Pancreas (tissue), 10 donors: ENCODE measurements at regions not wholly inside any gene's neighbourhood (a gene's known extent, or its start where the extent isn't known, plus 50 kb on each side); places are given as distances from the start of the nearest gene placed in this dataset.

Source experiments
- ATAC-seq, 4 donors: fragments of 200-7000 bp; cut with Tn5 transposase; one replicate each; pipeline versions ENCODE4 v1.8.0 to v1.9.1; 2020; ENCODE audit warnings: mild to moderate bottlenecking in 4 of 4, moderate library complexity in 4 of 4
- DNase-seq, 6 donors: peaks; one replicate each; pipeline ENCODE4 v3.0.0-alpha.2; 2020
- FAIRE-seq: peaks from 2 replicates; lab custom pipeline; 2012; peaks lifted over from hg19 to GRCh38; lab: Jason Lieb, UNC
- H3K27ac ChIP-seq, 4 donors: fragments of 200-600 bp; sonication (generic); 1 replicate in 3 of 4; 2 replicates in 1 of 4; pipeline versions ENCODE4 v1.5.0 to v1.8.0; 2020
- H3K27me3 ChIP-seq, 4 donors: fragments of 200-600 bp; one replicate each; pipeline ENCODE4 v1.8.0; 2021
- H3K36me3 ChIP-seq, 3 donors: fragments of 200-600 bp; sonication (generic) in 1 of 3; one replicate each; pipeline versions ENCODE4 v1.5.0 to v1.8.0; 2020 to 2021
- H3K4me1 ChIP-seq, 3 donors: fragments of 200-600 bp; one replicate each; pipeline ENCODE4 v1.8.0; 2021
- H3K4me3 ChIP-seq, 4 donors: fragments of 200-600 bp; sonication (generic) in 2 of 4; one replicate each; pipeline versions ENCODE4 v1.5.0 to v1.8.0; 2020 to 2021
- H3K9me3 ChIP-seq, 4 donors: fragments of 200-600 bp; one replicate each; pipeline ENCODE4 v1.8.0; 2021
- WGBS, 2 donors: extraction: QIAGEN DNeasy Blood & Tissue Kit; methylation state at CpG; one replicate each; pipeline ENCODE4 v1.1.7; 2013; 5-methylcytosine and 5-hydroxymethylcytosine counted together
- intact Hi-C, 3 donors: fragments of 100-400 bp; cut with DNase I; formaldehyde crosslinking; loops; one replicate each; pipeline versions ENCODE4 v1.11.1 to v1.14.2; 2022
- TF ChIP-seq, protein P1 (sequence below), 4 donors: fragments of 200-600 bp; sonication (generic) in 3 of 4; IDR thresholded peaks; one replicate each; pipeline versions ENCODE4 v1.5.0 to v1.8.0; 2021; ENCODE audit warnings: antibody characterized with exemption in 4 of 4
- donor health status: healthy with polysubstance abuse.
- donor health status: DM: no; HTN: no; CAD: no; lungs with moderate emphysema.
- donor health status: DM: no; HTN: no; CAD: no.
- donor health status: control.
- donor health status: control.
- donor health status: Bipolar disorder and iron deficiency.
- donor health status: DM: yes; HTN: yes; CAD: no.
- donor health status: DM: no; HTN: no; CAD: no.
- donor health status: DM: no; HTN: no; CAD: no.
- donor health status: DM: yes; HTN: yes; CAD: no.

DNA sequence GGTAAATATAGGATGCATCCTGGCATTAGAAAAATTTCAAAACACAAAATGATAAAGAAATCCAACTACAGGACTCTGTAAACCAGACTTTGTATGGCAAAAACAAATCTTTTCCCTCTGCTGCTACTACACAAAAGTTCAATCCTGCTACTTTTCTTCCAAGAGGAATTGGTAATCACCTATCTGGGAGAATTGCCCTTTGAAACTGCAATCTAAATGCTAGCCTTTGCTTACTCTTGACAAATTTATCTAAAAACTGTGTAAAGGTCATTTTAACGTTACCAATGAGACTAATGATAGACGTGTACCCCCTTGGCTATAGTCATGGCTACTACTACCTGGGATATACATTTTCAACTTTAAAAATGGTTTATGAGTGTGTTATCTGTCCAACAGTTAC is 837.9 kb upstream of the CXADR start:
- ATAC-seq (no peak), DNase-seq (no peak), FAIRE-seq (no peak)
- Histone ChIP-seq H3K36me3 (no peaks in the 10 kb centered on the region), H3K4me1 (no peaks in the 10 kb centered on the region), H3K27me3 (no peaks in the 10 kb centered on the region), H3K9me3 (no peaks in the 10 kb centered on the region), H3K4me3 (no peak overlapping the region), H3K27ac (no peak overlapping the region)
- intact Hi-C loops = no loop called here
- TF ChIP-seq, protein P1, sequence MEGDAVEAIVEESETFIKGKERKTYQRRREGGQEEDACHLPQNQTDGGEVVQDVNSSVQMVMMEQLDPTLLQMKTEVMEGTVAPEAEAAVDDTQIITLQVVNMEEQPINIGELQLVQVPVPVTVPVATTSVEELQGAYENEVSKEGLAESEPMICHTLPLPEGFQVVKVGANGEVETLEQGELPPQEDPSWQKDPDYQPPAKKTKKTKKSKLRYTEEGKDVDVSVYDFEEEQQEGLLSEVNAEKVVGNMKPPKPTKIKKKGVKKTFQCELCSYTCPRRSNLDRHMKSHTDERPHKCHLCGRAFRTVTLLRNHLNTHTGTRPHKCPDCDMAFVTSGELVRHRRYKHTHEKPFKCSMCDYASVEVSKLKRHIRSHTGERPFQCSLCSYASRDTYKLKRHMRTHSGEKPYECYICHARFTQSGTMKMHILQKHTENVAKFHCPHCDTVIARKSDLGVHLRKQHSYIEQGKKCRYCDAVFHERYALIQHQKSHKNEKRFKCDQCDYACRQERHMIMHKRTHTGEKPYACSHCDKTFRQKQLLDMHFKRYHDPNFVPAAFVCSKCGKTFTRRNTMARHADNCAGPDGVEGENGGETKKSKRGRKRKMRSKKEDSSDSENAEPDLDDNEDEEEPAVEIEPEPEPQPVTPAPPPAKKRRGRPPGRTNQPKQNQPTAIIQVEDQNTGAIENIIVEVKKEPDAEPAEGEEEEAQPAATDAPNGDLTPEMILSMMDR (IDR thresholded peaks at IDR 0.05) = no peak
- 24 to 41% methylated on average over 2 of the region's 2 CpGs for WGBS, 2 donors

DNA sequence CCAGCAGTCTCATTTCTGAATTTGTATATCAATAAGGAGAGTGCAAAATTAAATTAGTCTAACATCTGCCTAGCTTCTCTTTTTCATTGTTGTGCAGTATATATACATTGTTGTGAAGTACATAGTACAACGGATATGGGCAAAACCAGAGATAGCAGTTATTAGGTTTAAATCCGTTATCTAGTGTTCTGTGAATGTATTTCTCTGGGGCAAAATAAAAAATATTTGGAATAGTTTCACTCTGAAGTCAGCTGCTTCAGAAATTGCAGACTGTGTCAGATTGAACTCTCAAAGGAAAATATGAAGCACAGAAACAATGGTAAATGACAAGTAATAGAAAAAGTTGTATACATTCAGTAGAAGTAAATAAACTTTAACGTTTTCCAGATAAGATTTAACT is 836.5 kb upstream of the CXADR start:
- Histone ChIP-seq H3K36me3 (no peaks in the 10 kb centered on the region), H3K9me3 (no peaks in the 10 kb centered on the region), H3K4me1 (no peaks in the 10 kb centered on the region), H3K27ac (no peak overlapping the region), H3K27me3 (no peaks in the 10 kb centered on the region), H3K4me3 (no peak overlapping the region)
- FAIRE-seq (no peak), DNase-seq (no peak), ATAC-seq (no peak)
- WGBS, 2 donors = 33 to 39% methylated on average over 3 of the region's 3 CpGs
- intact Hi-C loops = no loop called here
- TF ChIP-seq, protein P1 (IDR thresholded peaks at IDR 0.05) = no peak

DNA sequence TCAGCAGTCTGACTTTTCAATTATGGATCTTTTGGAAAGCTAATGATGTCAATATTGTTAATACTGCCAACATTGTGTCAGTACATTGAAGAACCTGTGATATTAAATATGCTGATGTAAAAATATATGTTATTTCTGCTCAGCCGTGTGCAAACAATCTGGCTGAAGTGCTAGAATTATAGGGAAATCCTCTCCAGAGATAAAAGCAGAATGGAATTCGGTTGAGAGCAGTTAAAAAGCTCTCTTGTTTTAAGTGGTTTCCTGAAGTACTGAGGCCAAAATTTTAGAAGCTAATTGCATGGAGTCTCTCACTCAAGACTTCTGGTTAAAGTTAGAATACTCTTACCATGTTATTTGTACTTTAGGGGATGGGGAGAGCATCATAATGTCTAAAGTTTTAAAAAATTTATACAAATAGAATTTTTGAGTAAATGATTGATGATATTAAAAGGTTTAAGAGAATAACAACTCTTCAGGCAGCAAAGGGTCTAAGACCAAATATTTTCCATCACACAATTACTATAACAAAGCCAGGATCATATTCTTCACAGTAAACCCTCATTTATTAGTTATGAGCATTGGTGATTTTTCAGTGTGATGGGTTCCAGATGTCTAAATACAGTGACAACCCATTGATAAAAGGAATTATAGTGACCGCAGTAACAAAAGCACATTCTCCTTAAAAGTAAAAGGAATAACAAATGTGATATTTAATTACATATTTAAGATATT is 834.2 kb upstream of the CXADR start:
- no peak overlapping the region for H3K27ac ChIP-seq
- FAIRE-seq (no peak), DNase-seq (no peak), ATAC-seq (no peak)
- H3K36me3 ChIP-seq = no peaks in the 10 kb centered on the region
- intact Hi-C loops = no loop called here
- H3K9me3 ChIP-seq = no peaks in the 10 kb centered on the region
- no peaks in the 10 kb centered on the region for H3K4me1 ChIP-seq
- TF ChIP-seq, protein P1 (IDR thresholded peaks at IDR 0.05) = no peak
- no peak overlapping the region for H3K4me3 ChIP-seq
- no peaks in the 10 kb centered on the region for H3K27me3 ChIP-seq
- WGBS, 2 donors = 39 to 46% methylated on average over 3 of the region's 3 CpGs

DNA sequence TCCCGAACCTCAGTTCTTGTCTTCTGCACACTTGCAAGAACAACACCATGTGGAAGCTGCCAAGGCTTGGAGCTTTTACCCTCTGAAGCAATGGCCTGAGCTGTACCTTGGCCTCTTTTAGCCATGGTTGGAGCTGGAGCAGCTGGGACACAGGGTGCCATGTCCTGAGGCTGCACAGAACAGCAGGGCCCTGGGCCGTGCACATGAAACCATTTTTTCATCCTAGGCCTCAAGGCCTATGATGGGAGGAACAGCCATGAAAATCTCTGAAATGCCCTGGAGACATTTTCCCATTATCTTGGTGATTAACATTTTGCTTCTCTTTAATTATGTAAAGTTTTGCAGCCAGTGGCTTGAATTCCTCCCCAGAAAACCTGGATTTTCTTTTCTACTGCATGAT is 817.8 kb upstream of the CXADR start:
- Histone ChIP-seq H3K4me1 (no peaks in the 10 kb centered on the region), H3K4me3 (no peak overlapping the region), H3K36me3 (no peaks in the 10 kb centered on the region), H3K9me3 (no peaks in the 10 kb centered on the region), H3K27ac (no peak overlapping the region), H3K27me3 (no peaks in the 10 kb centered on the region)
- intact Hi-C loops = no loop called here
- TF ChIP-seq, protein P1 (IDR thresholded peaks at IDR 0.05) = no peak
- 68 to 80% methylated on average over 2 of the region's 2 CpGs for WGBS, 2 donors
- no peak for FAIRE-seq
- DNase-seq = no peak
- ATAC-seq = no peak

DNA sequence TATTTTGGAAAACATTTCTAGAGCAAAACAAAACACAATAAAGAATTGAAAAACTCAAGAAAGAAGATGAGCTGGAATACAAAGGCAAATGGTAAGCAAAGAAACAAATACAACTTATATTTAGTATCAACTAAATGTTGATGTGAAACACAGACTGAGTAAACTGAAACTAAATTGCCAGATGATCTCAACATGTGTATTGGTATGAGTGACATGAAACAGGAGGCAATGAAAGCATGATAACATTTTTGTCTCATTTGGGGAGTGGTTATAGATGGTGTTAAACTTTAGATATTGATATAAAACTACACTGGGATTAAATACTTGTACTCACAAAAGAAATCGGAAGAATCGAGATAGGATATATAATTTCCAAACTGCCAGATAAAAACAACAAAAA is 805.6 kb upstream of the CXADR start:
- ATAC-seq = no peak
- 65 to 81% methylated on average over 2 of the region's 2 CpGs for WGBS, 2 donors
- TF ChIP-seq, protein P1 (IDR thresholded peaks at IDR 0.05) = no peak
- H3K4me3 ChIP-seq = no peak overlapping the region
- no peaks in the 10 kb centered on the region for H3K27me3 ChIP-seq
- no peak for DNase-seq
- no peaks in the 10 kb centered on the region for H3K9me3 ChIP-seq
- no peak overlapping the region for H3K27ac ChIP-seq
- no peaks in the 10 kb centered on the region for H3K36me3 ChIP-seq
- intact Hi-C loops = no loop called here
- peaks cover 0 to 4% (median 0%) of the 10 kb centered on the region in 3 donors for H3K4me1 ChIP-seq
- no peak for FAIRE-seq
